DND-41 (cell line): ENCODE measurements at regions not wholly inside any gene's neighbourhood (a gene's known extent, or its start where the extent isn't known, plus 50 kb on each side); places are given as distances from the start of the nearest gene placed in this dataset.
"Not testable (repeated sequence)": the region's sequence is repeated elsewhere in the genome, so short reads cannot be mapped to it uniquely, and the experiment has no call there.

Experiments
- ATAC-seq: fragments of 200-7000 bp; cut with Tn5 transposase; 3 replicates; pipeline ENCODE4 v1.9.1; 2021; ENCODE audit warnings: low read depth; ENCODE audit not compliant: insufficient read depth
- DNase-seq: peaks from one replicate; pipeline ENCODE4 v3.0.0-alpha.2; 2020
- H2AFZ ChIP-seq: 2 replicates; pipeline ENCODE4 v1.6.0; 2012; ENCODE audit warnings: low read depth, low read length
- H3K27ac ChIP-seq: 2 replicates; pipeline ENCODE4 v1.5.1; 2012; ENCODE audit warnings: low read length, inconsistent platforms
- H3K27me3 ChIP-seq: fragments of 200-600 bp; sonication (generic); 2 replicates; pipeline ENCODE4 v1.6.0; 2012; ENCODE audit warnings: low read length, mild to moderate bottlenecking, inconsistent platforms; ENCODE audit not compliant: insufficient read depth, poor library complexity
- H3K36me3 ChIP-seq: 2 replicates; pipeline ENCODE4 v1.5.1; 2012; ENCODE audit warnings: low read length, inconsistent platforms; ENCODE audit not compliant: insufficient read depth
- H3K4me1 ChIP-seq: 2 replicates; pipeline ENCODE4 v1.5.1; 2012; ENCODE audit warnings: mild to moderate bottlenecking, low read length; ENCODE audit not compliant: insufficient read depth
- H3K4me2 ChIP-seq: 2 replicates; pipeline ENCODE4 v1.6.0; 2012; ENCODE audit warnings: mild to moderate bottlenecking, moderate library complexity, low read length, inconsistent platforms; ENCODE audit not compliant: insufficient read depth
- H3K4me3 ChIP-seq, 2 experiments: fragments of 200-600 bp in 1 of 2; shearing (Covaris generic) in 1 of 2; 2 replicates each; pipeline ENCODE4 v1.5.1; 2012 to 2016; ENCODE audit warnings: inconsistent platforms in 2 of 2, low read length in 2 of 2, mild to moderate bottlenecking in 2 of 2, low read depth in 1 of 2, moderate library complexity in 1 of 2
- H3K79me2 ChIP-seq: 2 replicates; pipeline ENCODE4 v1.6.0; 2012; ENCODE audit warnings: low read length, inconsistent platforms; ENCODE audit not compliant: insufficient read depth
- H3K9ac ChIP-seq: 2 replicates; pipeline ENCODE4 v1.6.0; 2012; ENCODE audit warnings: low read depth, mild to moderate bottlenecking, inconsistent platforms, low read length, moderate library complexity
- H3K9me3 ChIP-seq: 2 replicates; pipeline ENCODE4 v1.5.1; 2012; ENCODE audit warnings: low read length, moderate library complexity, mild to moderate bottlenecking, inconsistent platforms; ENCODE audit not compliant: insufficient read depth, severe bottlenecking
- H4K20me1 ChIP-seq: 2 replicates; pipeline ENCODE4 v1.6.0; 2012; ENCODE audit warnings: low read length; ENCODE audit not compliant: insufficient read depth
- CTCF ChIP-seq: IDR thresholded peaks from 2 replicates; pipeline ENCODE4 v1.5.1; 2012; ENCODE audit warnings: borderline replicate concordance, low read length, moderate library complexity, mild to moderate bottlenecking; ENCODE audit not compliant: poor library complexity, severe bottlenecking; ENCODE audit errors: extremely low read depth
- EZH2 ChIP-seq: IDR thresholded peaks from 3 replicates; pipeline ENCODE4 v1.6.1; 2012; ENCODE audit warnings: borderline replicate concordance, low read depth, mild to moderate bottlenecking, moderate library complexity, low read length, inconsistent platforms; ENCODE audit not compliant: severe bottlenecking

GRCh38 chr12:131333621-131334440, 377.1 kb upstream of the SFSWAP start:
- Histone ChIP-seq H3K4me1 (no peaks in the 10 kb centered on the region), H2AFZ (no peak overlapping the region)
- TF ChIP-seq CTCF (no peak), EZH2 (no peak)

GRCh38 chr12:131334835-131335234, 376.1 kb upstream of the SFSWAP start:
- H2AFZ ChIP-seq, result no peak overlapping the region
- no peak overlapping the region for H3K4me3 ChIP-seq
- no peaks in the 10 kb centered on the region for H3K79me2 ChIP-seq
- H3K36me3 ChIP-seq, result no peaks in the 10 kb centered on the region
- no peaks in the 10 kb centered on the region for H3K9me3 ChIP-seq
- no peak overlapping the region for H3K4me2 ChIP-seq
- H4K20me1 ChIP-seq, result no peaks in the 10 kb centered on the region
- no peak for DNase-seq
- H3K9ac ChIP-seq, result no peak overlapping the region
- no peaks in the 10 kb centered on the region for H3K4me1 ChIP-seq
- H3K27me3 ChIP-seq, result no peaks in the 10 kb centered on the region
- no peak overlapping the region for H3K27ac ChIP-seq
- TF ChIP-seq CTCF (no peak), EZH2 (no peak)
- ATAC-seq, result no peak

More at GRCh38 chr12:131333621-131334440, 377.1 kb upstream of the SFSWAP start:
- Histone ChIP-seq H3K4me2 (no peak overlapping the region), H3K27ac (no peak overlapping the region), H3K9me3 (no peaks in the 10 kb centered on the region), H3K79me2 (no peaks in the 10 kb centered on the region), H3K9ac (no peak overlapping the region), H4K20me1 (no peaks in the 10 kb centered on the region), H3K4me3 (no peak overlapping the region), H3K36me3 (no peaks in the 10 kb centered on the region), H3K27me3 (no peaks in the 10 kb centered on the region)
- no peak for ATAC-seq
- no peak for DNase-seq

GRCh38 chr12:131335456-131335855, 375.4 kb upstream of the SFSWAP start:
- ATAC-seq, result no peak
- H3K4me2 ChIP-seq, result no peak overlapping the region
- no peak overlapping the region for H2AFZ ChIP-seq
- no peaks in the 10 kb centered on the region for H4K20me1 ChIP-seq
- H3K4me1 ChIP-seq, result no peaks in the 10 kb centered on the region
- H3K79me2 ChIP-seq, result no peaks in the 10 kb centered on the region
- no peaks in the 10 kb centered on the region for H3K27me3 ChIP-seq
- no peak overlapping the region for H3K27ac ChIP-seq
- H3K9ac ChIP-seq, result no peak overlapping the region
- no peak overlapping the region for H3K4me3 ChIP-seq
- no peaks in the 10 kb centered on the region for H3K36me3 ChIP-seq
- H3K9me3 ChIP-seq, result no peaks in the 10 kb centered on the region
- TF ChIP-seq CTCF (no peak), EZH2 (no peak)
- DNase-seq, result no peak

- not testable (repeated sequence) for DNase-seq, H3K4me1 ChIP-seq, ATAC-seq, H3K36me3 ChIP-seq, H4K20me1 ChIP-seq, H3K4me2 ChIP-seq, H3K9ac ChIP-seq, H3K27me3 ChIP-seq, H3K9me3 ChIP-seq, H2AFZ ChIP-seq, H3K4me3 ChIP-seq, H3K27ac ChIP-seq, H3K79me2 ChIP-seq
Measured at GRCh38 chr12:131337861-131338260, 373.0 kb upstream of the SFSWAP start.
